ENCODE measurements at regions not wholly inside any gene's neighbourhood (a gene's known extent, or its start where the extent isn't known, plus 50 kb on each side); places are given as distances from the start of the nearest gene placed in this dataset.

GRCh38 chr15:72982714-72983113 is 69.5 kb upstream of the NEO1 start:
- no peak for DNase-seq
- Mint-ChIP-seq H3K4me1 (no peaks in the 10 kb centered on the region), H3K27me3 (peaks cover 19% of the 10 kb centered on the region), H3K36me3 (ENCODE audit: low read depth) (no peaks in the 10 kb centered on the region), H3K9me3 (no peaks in the 10 kb centered on the region), H3K27ac (no peak overlapping the region), H3K4me3 (no peak overlapping the region)
- ChIA-PET CTCF (no interaction called here), POLR2A (no interaction called here)
- ATAC-seq (ENCODE audit: low read depth): no peak
- TF ChIP-seq CTCF (IDR thresholded peaks at IDR 0.05): no peak
- intact Hi-C loops (cut with micrococcal nuclease): no loop called here

GRCh38 chr15:72980661-72981060 is 71.6 kb upstream of the NEO1 start:
- no peak overlapping the region for H3K27ac Mint-ChIP-seq
- intact Hi-C loops (cut with micrococcal nuclease): no loop called here
- no peaks in the 10 kb centered on the region for H3K4me1 Mint-ChIP-seq
- ChIA-PET CTCF (no interaction called here), POLR2A (no interaction called here)
- DNase-seq: no peak
- TF ChIP-seq CTCF (IDR thresholded peaks at IDR 0.05): no peak
- H3K36me3 Mint-ChIP-seq (ENCODE audit: low read depth): no peaks in the 10 kb centered on the region
- no peak overlapping the region for H3K4me3 Mint-ChIP-seq
- no peaks in the 10 kb centered on the region for H3K9me3 Mint-ChIP-seq
- H3K27me3 Mint-ChIP-seq: peaks cover 16% of the 10 kb centered on the region
- no peak for ATAC-seq (ENCODE audit: low read depth)

GRCh38 chr15:72979791-72980190 is 72.5 kb upstream of the NEO1 start:
- POLR2A ChIA-PET: no interaction called here
- H3K27ac Mint-ChIP-seq: no peak overlapping the region
- H3K27me3 Mint-ChIP-seq: peaks cover 16% of the 10 kb centered on the region
- no peaks in the 10 kb centered on the region for H3K4me1 Mint-ChIP-seq
- no peaks in the 10 kb centered on the region for H3K9me3 Mint-ChIP-seq
- no peak for ATAC-seq (ENCODE audit: low read depth)
- DNase-seq: no peak
- no peak for TF ChIP-seq CTCF (IDR thresholded peaks at IDR 0.05)
- intact Hi-C loops (cut with micrococcal nuclease): no loop called here
- no peak overlapping the region for H3K4me3 Mint-ChIP-seq
- CTCF ChIA-PET: no interaction called here
- H3K36me3 Mint-ChIP-seq (ENCODE audit: low read depth): no peaks in the 10 kb centered on the region

- ATAC-seq (ENCODE audit: low read depth) (no peak), DNase-seq (no peak)
- POLR2A ChIA-PET: no interaction called here
- no peak overlapping the region for H3K4me3 Mint-ChIP-seq
- H3K27ac Mint-ChIP-seq: no peak overlapping the region
- no peak for TF ChIP-seq CTCF (IDR thresholded peaks at IDR 0.05)
- CTCF ChIA-PET: no interaction called here
- no peaks in the 10 kb centered on the region for H3K36me3 Mint-ChIP-seq (ENCODE audit: low read depth)
- intact Hi-C loops (cut with micrococcal nuclease): no loop called here
- no peaks in the 10 kb centered on the region for H3K9me3 Mint-ChIP-seq
- no peaks in the 10 kb centered on the region for H3K4me1 Mint-ChIP-seq
- peaks cover 20% of the 10 kb centered on the region for H3K27me3 Mint-ChIP-seq
Measured at GRCh38 chr15:72979308-72979707, 73.0 kb upstream of the NEO1 start.

GRCh38 chr15:72978223-72978622 is 74.0 kb upstream of the NEO1 start:
- H3K4me3 Mint-ChIP-seq: no peak overlapping the region
- H3K4me1 Mint-ChIP-seq: no peaks in the 10 kb centered on the region
- no peak for TF ChIP-seq CTCF (IDR thresholded peaks at IDR 0.05)
- ATAC-seq (ENCODE audit: low read depth) (no peak), DNase-seq (no peak)
- CTCF ChIA-PET: no interaction called here
- peaks cover 23% of the 10 kb centered on the region for H3K27me3 Mint-ChIP-seq
- intact Hi-C loops (cut with micrococcal nuclease): no loop called here
- no peaks in the 10 kb centered on the region for H3K36me3 Mint-ChIP-seq (ENCODE audit: low read depth)
- no peaks in the 10 kb centered on the region for H3K9me3 Mint-ChIP-seq
- POLR2A ChIA-PET: no interaction called here
- H3K27ac Mint-ChIP-seq: no peak overlapping the region
